Suprapubic skin (tissue), 4 donors: ENCODE measurements at regions not wholly inside any gene's neighbourhood (a gene's known extent, or its start where the extent isn't known, plus 50 kb on each side); places are given as distances from the start of the nearest gene placed in this dataset.

ENCODE experiments used
- DNase-seq, 2 donors: peaks; one replicate each; pipeline ENCODE4 v3.0.0-alpha.2; 2019; ENCODE audit warnings: low spot score in 2 of 2
- H3K27ac ChIP-seq: fragments of 200-600 bp; sonication (generic); one replicate; pipeline ENCODE4 v1.5.1; 2019
- H3K27me3 ChIP-seq: fragments of 200-600 bp; sonication (generic); one replicate; pipeline ENCODE4 v1.5.1; 2019
- H3K36me3 ChIP-seq: fragments of 200-600 bp; sonication (generic); one replicate; pipeline ENCODE4 v1.5.1; 2019
- H3K4me1 ChIP-seq: fragments of 200-600 bp; sonication (generic); one replicate; pipeline ENCODE4 v1.5.1; 2019
- H3K4me3 ChIP-seq: fragments of 200-600 bp; sonication (generic); one replicate; pipeline ENCODE4 v1.5.1; 2019; ENCODE audit warnings: mild to moderate bottlenecking
- H3K9me3 ChIP-seq: fragments of 200-600 bp; sonication (generic); one replicate; pipeline ENCODE4 v1.5.1; 2019
- CTCF ChIP-seq, 2 donors: fragments of 200-600 bp in 1 of 2; fragments of 450-650 bp in 1 of 2; sonication (generic) in 1 of 2; IDR thresholded peaks; one replicate each; pipeline ENCODE4 v1.5.1; 2016 to 2019; ENCODE audit warnings: antibody characterized with exemption in 2 of 2, mild to moderate bottlenecking in 1 of 2, moderate library complexity in 1 of 2
- EP300 ChIP-seq: sonication (generic); formaldehyde crosslinking; IDR thresholded peaks from one replicate; pipeline ENCODE4 v1.6.1; 2017; ENCODE audit warnings: antibody characterized with exemption
- POLR2A ChIP-seq, 2 donors: fragments of 450-650 bp; IDR thresholded peaks; one replicate each; pipeline ENCODE4 v1.6.1; 2017; ENCODE audit warnings: antibody characterized with exemption in 2 of 2, mild to moderate bottlenecking in 2 of 2, moderate library complexity in 2 of 2
- POLR2AphosphoS5 ChIP-seq, 3 donors: sonication (generic); formaldehyde crosslinking; IDR thresholded peaks; one replicate each; pipeline ENCODE4 v1.6.1; 2017; ENCODE audit warnings: antibody characterized with exemption in 3 of 3
- WGBS: methylation state at CpG from one replicate; pipeline ENCODE4 v1.1.5; 2018; 5-methylcytosine and 5-hydroxymethylcytosine counted together

GRCh38 chr4:100707786-100708185, 190.0 kb upstream of the EMCN start:
- TF ChIP-seq POLR2A (IDR thresholded peaks at IDR 0.05) (no peak), EP300 (no peak), CTCF (IDR thresholded peaks at IDR 0.05) (no peak), POLR2AphosphoS5 (IDR thresholded peaks at IDR 0.05) (no peak)
- WGBS, result 87% methylated on average over 1 of the region's 1 CpG
- H3K4me1 ChIP-seq, result no peaks in the 10 kb centered on the region

GRCh38 chr4:100696531-100696930, 178.7 kb upstream of the EMCN start:
- Histone ChIP-seq H3K4me3 (no peak overlapping the region), H3K27me3 (no peaks in the 10 kb centered on the region), H3K36me3 (no peaks in the 10 kb centered on the region), H3K4me1 (no peaks in the 10 kb centered on the region), H3K9me3 (no peaks in the 10 kb centered on the region), H3K27ac (no peak overlapping the region)
- TF ChIP-seq POLR2A (IDR thresholded peaks at IDR 0.05) (no peak), EP300 (no peak), POLR2AphosphoS5 (IDR thresholded peaks at IDR 0.05) (no peak), CTCF (IDR thresholded peaks at IDR 0.05) (no peak)
- WGBS, result 69% methylated on average over 4 of the region's 4 CpGs
- no peak for DNase-seq

More at GRCh38 chr4:100707786-100708185, 190.0 kb upstream of the EMCN start:
- no peak overlapping the region for H3K27ac ChIP-seq
- no peak overlapping the region for H3K4me3 ChIP-seq
- no peaks in the 10 kb centered on the region for H3K9me3 ChIP-seq
- no peaks in the 10 kb centered on the region for H3K36me3 ChIP-seq
- H3K27me3 ChIP-seq, result no peaks in the 10 kb centered on the region
- DNase-seq, result no peak

GRCh38 chr4:100695871-100696270, 178.0 kb upstream of the EMCN start:
- H3K9me3 ChIP-seq, result no peaks in the 10 kb centered on the region
- TF ChIP-seq POLR2A (IDR thresholded peaks at IDR 0.05), result no peak
- no peak for TF ChIP-seq CTCF (IDR thresholded peaks at IDR 0.05)
- no peak for TF ChIP-seq EP300
- no peak for TF ChIP-seq POLR2AphosphoS5 (IDR thresholded peaks at IDR 0.05)
- H3K4me3 ChIP-seq, result no peak overlapping the region
- 69% methylated on average over 1 of the region's 1 CpG for WGBS
- H3K4me1 ChIP-seq, result no peaks in the 10 kb centered on the region
- no peak overlapping the region for H3K27ac ChIP-seq
- DNase-seq, result no peak
- H3K27me3 ChIP-seq, result no peaks in the 10 kb centered on the region
- no peaks in the 10 kb centered on the region for H3K36me3 ChIP-seq

- no peak for DNase-seq
- Histone ChIP-seq H3K27me3 (no peaks in the 10 kb centered on the region), H3K4me3 (no peak overlapping the region), H3K9me3 (no peaks in the 10 kb centered on the region), H3K27ac (no peak overlapping the region), H3K36me3 (no peaks in the 10 kb centered on the region), H3K4me1 (no peaks in the 10 kb centered on the region)
- no peak for TF ChIP-seq CTCF (IDR thresholded peaks at IDR 0.05)
- no peak for TF ChIP-seq EP300
- no peak for TF ChIP-seq POLR2A (IDR thresholded peaks at IDR 0.05)
- 61% methylated on average over 3 of the region's 3 CpGs for WGBS
Observed at GRCh38 chr4:100695039-100695654, 177.3 kb upstream of the EMCN start.

- no peak for DNase-seq
- H3K36me3 ChIP-seq, result no peaks in the 10 kb centered on the region
- H3K4me1 ChIP-seq, result no peaks in the 10 kb centered on the region
Observed at GRCh38 chr4:100694467-100694866, 176.6 kb upstream of the EMCN start.

More at GRCh38 chr4:100694467-100694866, 176.6 kb upstream of the EMCN start:
- no peaks in the 10 kb centered on the region for H3K27me3 ChIP-seq
- no peak overlapping the region for H3K4me3 ChIP-seq
- TF ChIP-seq POLR2AphosphoS5 (IDR thresholded peaks at IDR 0.05) (no peak), EP300 (no peak), POLR2A (IDR thresholded peaks at IDR 0.05) (no peak), CTCF (IDR thresholded peaks at IDR 0.05) (no peak)
- H3K9me3 ChIP-seq, result no peaks in the 10 kb centered on the region
- 94% methylated on average over 2 of the region's 2 CpGs for WGBS
- H3K27ac ChIP-seq, result no peak overlapping the region
